ENCODE measurements at regions not wholly inside any gene's neighbourhood (a gene's known extent, or its start where the extent isn't known, plus 50 kb on each side); places are given as distances from the start of the nearest gene placed in this dataset.

DNA sequence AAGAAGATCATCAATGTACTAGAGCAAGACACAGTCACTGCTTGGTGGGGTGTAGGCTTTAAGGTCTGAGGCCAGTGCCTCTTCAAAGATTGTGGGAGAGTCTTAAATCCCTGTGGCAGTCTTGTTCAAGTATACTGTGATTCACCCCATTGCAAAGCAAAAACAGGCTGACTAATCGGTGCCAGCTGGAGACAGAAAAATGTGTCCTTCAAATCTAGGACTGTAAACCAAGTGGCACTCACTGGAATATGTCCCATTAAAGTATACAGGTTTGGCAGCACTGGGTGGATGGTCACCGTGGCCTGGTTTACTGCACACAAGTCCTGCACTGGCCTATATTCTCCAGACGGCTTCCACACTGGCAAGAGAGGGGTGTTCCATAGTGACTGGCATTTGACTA is 1315.3 kb downstream of the TMEM121 start:
- DNase-seq (ENCODE audit: low read depth in 3 of 3): no peak

DNA sequence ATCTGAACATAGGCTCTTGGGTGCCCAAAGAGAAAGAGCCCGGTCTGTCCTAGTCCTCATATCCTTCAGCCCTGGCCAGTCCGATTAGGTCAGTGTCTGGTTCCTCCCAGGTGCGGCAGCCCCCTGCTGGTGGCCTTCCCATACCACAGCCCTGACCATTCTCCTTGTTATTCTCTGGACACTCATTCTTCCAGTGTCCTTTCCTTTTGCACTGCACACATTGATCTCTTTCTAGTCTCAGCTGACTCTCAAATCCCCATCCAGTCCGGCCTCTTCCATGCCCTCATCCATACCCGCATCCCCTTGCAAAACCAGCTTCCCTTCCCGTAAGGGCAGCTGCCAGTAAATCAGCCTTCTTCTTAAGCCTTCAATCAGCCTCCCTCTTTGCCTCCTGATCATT is 1316.3 kb downstream of the TMEM121 start:
- DNase-seq (ENCODE audit: low read depth in 3 of 3): no peak

DNA sequence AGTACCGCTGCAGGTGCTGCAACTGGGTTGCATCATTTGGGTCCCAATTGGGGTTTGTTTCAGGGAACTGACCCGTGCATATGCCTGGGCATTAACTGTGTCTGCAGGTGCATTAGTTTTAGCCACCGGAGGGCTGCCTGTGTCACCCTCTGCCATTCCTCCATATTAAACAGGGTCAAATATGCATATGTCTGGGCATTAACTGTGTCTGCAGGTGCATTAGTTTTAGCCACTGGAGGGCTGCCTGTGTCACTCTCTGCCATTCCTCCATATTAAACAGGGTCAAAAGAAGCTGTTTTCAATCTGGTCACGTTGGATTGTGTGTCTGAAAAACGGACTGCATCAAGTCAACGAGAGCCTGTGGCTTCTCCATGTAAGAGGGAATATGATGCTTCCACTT is 1317.0 kb downstream of the TMEM121 start:
- no peak for DNase-seq (ENCODE audit: low read depth in 3 of 3)

DNA sequence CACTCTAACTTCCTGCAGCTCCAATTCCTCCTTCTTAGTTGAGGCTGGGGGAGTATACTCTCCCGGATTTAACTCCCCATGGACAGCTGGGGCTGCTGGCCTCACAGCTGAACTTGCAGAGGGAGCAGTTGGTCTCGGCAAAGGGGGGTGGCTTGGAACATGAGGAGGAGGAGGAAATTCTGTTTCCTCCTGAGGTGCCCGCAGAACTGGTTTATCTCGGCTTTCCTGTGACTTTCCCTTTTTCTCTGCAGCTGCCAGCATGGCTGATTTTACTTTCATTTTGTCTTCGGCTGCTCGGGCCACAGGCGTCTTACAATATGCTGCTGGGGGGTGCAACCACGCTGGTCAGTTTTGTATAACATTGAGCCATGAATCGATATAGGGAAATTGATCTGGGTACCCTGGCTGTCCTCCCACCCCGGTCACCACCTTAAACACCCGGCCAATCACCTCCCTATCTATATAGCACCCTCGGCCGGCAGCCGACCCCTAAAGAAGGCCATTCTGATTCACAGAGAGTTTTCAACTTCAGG is 1317.6 kb downstream of the TMEM121 start:
- no peak for DNase-seq (ENCODE audit: low read depth in 3 of 3)

DNA sequence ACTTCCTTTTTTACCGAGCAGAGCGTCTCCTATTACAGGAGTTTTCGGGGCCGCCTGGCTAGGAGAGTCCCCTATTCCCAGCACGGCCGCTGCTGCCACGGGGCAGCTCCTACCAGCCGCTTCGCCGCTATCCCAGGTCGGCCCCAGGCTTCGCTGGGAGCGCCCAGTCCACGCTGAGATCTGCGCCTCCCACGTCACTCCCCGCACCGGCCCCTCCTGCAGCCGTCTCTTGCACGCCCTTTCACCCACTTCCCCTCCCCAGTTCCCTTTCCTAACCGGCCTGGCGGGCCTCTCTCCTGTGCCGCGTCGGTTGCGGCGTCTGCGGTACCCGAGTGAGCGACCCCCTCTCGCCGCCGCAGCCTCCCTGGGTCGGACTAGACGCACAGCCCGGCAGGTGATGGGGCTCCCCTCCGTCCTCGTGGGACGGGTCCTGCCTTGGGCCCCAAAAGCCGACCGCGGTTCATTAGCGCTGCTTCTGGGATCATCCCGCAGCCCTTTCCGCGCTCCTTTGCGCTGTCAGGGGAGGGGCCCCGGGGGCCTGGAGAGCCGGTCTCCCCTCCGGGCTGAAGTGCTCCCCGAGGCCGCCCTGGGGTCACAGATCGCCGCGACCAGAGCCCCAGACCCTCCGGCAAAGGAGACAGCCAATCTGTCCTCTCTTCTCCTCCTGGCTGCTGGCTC is 1318.4 kb downstream of the TMEM121 start:
- DNase-seq (ENCODE audit: low read depth in 3 of 3): peak in 2 of 3 donors; percentile 27 to 42

DNA sequence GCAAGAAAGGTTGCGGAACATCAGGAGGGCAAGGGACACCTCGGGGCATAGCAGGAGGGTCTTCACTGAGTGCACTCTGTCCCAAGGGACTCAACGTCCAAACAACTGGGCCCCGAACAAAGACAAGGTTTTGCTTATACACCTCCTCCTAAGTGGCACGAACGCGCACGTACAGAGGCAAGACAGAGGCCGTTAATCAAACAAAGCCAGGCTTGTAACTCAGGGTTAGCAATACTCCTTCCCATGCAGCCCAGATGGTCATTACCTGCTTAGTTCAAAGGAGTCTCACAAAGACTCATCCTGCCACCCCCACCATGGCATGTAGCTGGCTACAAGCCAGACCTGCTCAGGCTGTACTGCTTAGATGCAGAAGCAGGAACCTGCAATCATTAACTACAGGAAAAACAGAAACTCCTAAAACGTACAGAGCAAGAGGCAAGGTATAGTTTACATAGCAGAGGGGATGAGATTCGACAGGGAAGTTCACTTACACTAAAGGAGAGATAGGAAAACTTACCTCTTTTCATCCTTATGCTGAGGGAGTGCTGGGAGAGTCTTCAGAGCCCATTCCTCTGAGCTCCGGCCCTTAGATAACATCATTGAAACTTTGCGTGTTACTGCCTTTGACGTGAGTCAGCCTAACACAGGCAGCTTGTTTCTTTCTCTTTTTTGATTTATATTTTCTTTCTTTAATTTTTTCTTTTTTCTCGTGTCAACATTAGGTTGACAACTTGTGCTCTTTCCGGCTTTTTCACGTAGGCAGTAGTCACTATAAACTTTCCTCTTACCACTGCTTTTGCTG is 1319.1 kb downstream of the TMEM121 start:
- DNase-seq (ENCODE audit: low read depth in 3 of 3): peak in 2 of 3 donors; percentile 33 to 43

DNA sequence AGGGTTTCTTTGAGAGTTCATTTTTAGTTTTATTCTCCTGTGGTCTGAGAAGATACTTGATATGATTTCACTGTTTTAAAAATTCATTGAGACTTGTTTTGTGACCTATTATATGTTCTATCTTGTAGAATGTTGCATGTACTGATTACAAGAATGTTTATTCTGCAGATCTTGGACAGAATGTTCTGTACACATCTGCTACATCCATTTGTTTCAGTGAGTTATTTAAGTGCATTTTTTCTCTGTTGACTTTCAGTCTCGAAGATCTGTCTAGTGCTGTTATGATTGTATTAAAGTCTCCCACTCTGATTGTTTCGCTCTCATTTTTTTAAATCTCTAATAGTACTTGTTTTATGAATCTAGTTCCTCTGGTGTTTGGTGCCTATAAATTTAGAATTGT is 1319.8 kb downstream of the TMEM121 start:
- DNase-seq (ENCODE audit: low read depth in 3 of 3): no peak

DNA sequence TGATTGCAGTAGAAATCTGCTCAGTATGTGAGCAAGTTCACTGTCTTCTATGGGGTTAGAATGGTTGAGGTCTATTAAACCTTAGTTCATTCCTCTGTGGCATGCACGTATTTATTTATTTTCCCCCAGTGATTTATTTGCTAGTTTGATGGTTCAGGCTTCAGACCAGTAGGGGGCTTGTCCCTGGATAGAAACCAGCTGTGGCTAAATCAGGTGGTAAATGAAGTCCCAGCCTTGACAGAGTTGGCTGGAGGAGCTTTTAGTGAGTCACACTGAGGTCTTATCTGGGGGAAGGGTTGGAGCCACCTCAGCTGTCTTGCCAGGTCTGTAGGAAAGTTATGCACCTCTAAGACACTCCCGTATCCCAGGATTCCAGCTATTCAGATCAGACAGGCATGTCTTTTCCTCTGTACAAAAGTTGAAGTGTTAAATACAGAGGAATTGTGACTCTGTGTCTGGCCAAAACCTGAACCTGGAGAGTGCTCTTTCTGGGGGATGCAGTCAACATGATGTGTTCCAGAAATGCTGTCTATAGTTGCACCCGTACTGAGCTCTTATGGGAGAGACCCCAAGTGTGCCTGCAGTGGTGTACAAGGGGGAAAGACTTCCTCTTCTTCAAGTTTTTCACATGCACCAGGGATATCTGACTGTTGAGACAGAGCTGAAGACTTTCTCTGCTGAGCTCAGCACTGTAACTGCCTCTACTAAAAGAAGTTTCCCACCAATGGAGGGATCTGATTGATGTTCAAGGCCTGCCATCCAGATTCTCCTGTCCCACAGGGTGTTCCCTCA is 1322.1 kb downstream of the TMEM121 start:
- no peak for DNase-seq (ENCODE audit: low read depth in 3 of 3)

DNA sequence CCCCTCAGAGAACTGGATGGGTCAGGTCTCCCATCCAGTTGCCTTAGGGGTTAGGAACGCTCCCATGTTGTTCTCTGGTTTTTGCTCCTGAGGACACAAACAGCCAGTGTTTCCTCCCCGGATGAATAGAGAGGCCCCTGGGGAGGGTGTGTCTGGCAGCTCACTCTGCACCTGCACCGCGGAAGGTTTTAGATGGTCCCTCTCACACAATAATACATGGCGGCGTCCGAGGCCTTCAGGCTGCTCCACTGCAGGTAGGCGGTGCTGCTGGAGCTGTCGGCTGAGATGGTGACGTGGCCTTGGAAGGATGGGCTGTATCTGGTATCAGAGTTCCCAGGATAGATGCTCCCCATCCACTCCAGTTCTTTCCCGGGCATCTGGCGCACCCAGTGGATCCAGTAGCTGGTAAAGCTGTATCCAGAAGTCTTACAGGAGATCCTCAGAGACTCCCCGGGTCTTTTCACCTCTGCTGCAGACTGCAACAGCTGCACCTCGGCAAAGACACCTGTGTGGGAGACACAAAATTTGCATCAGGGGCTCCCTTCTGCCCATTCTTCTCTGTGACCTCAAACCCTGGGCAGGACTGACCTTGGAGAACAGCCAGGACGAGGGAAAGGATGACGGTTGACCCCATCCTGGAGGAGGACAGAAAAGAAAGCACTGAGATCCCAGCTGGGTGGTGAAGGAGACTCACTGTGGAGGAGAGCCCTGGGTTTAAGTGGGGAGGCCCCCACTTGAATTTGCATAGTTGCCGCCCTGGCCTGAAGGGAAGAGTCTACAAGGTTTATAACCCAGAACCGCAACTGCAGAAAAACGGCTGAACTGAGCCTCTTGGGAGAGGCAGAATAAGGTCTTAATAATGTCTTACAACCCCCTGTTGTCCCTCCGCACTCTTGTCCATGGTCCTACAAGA is 1324.8 kb downstream of the TMEM121 start:
- DNase-seq (ENCODE audit: low read depth in 3 of 3): no peak

DNA sequence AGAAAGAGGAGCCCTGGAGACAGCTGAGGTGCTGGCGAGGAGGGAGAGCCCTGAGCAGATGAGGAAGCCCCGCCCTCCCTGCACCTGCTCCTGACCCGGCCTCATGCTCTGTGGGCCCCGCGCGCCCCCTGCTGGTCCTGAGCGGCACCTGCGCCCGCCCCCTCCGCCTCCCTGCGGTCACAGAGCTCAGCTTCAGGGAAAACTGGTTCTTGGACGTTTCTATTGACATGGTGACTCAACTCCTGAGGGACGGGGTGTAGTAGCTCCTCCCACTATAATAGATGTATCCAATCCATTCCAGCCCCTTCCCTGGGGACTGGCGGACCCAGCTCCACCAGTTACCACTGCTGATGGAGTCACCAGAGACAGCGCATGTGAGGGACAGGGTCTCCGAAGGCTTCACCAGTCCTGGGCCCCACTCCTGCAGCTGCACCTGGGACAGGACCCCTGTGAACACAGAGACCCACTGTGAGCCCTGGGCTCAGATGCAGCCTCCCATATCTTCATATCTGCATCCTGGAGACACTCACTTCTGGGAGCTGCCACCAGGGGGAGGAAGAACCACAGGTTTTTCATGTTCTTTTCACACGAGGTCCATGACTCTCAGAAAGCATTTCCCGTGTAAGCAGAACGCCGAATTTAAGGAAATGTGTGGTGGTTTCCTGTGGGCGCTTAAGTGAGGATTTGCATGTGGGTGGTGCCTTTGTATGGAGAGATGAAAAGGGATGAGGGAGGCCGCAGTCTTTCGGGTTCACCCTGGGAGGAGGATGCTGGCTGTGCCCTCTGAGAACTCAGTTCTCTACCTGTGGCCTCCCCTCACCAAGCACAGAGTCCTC is 1346.4 kb downstream of the TMEM121 start:
- DNase-seq (ENCODE audit: low read depth in 3 of 3): peak; percentile 80 to 87 (median 83)

DNA sequence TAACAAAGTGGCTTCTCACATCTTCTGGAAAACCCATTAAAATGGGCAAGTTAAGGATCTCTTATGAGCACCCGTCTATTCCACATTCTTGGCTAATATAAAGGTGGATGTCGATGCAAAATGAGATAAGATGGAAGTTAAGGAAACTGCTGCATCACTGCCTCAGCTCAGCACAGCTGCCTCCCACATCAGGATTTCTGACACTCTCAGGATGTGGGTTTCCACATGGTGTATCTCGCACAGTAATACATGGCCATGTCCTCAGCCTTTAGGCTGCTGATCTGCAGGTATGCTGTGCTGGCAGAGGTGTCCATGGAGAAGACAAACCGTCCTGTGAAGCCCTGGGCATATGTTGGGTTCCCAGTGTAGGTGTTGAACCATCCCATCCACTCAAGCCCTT is 1348.0 kb downstream of the TMEM121 start:
- DNase-seq (ENCODE audit: low read depth in 3 of 3): no peak

DNA sequence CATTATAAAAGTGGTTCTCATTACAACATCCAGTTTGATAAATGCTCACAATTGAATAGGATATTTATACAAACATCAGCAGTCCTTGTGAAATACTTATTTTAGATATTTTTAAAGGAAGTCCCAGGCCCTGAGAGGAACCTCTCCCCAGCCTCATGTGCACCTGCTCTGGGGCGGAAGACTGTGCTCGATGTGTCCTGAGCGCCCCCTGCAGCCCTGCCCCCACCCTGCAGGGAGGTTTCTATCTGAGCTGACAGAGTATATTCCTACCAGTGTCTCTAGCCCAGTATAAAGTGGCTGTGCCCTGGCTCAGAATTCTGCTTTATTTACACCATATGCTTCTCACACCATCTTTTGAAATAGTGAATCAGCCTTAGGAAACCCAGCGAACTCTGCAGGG is 1349.1 kb downstream of the TMEM121 start:
- no peak for DNase-seq (ENCODE audit: low read depth in 3 of 3)

DNA sequence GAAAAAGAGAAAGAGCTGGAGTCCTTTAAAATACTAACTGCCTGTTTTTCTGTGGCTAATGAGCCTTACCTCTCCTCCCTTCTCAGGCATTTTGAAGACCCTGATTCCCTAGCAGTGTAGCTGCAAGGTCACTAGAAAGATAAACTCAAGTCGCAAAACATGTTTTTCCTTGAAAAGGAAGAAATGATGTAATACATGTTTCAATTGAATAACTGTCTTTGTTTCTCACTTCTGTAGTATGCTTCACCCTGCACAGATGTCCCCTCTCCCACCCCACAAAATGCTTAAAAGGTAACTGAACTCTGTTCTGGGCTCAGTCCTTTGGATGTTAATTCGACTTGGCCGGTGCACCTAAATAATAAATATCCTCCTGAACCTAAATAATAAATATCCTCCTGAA is 1350.3 kb downstream of the TMEM121 start:
- no peak for DNase-seq (ENCODE audit: low read depth in 3 of 3)

DNA sequence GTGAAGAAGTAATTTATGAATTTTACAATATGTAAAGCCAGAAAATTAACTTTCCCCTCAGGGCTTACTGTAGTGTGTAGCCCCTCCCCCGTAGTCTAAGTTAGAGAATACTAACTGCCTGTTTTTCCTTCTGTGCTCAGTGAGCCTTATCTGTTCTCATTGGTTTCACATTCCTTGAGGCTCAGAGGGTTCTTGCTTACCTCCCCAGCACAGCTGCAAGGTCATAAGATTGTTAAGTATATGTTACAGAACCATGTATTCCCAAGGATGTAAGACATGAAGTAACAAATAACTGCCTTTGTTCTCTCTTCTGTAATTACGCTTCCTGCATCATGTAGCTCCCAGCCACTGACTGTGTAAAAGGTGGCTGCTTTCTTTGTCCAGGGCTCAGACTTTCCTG is 1351.1 kb downstream of the TMEM121 start:
- no peak for DNase-seq (ENCODE audit: low read depth in 3 of 3)

DNA sequence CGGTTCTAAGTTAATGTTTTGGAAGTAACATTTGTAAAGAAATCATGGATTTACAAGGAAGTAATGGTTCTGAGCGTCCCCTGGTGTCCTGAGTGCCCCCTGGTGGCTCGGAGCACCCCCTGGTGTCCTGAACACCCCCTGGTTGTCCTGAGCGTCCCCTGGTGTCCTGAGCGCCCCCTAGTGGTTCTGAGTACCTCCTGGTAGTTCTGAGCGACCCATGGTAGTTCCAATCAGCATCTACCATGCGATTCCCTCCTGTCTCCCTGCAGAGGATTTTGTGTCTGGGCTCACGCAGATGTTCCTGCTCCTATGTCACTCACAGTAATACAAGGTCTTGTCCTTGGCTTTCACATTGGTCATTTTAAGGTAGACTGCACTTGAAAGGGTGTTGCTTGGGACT is 1352.9 kb downstream of the TMEM121 start:
- peak; percentile 47 to 73 (median 54) for DNase-seq (ENCODE audit: low read depth in 3 of 3)

DNA sequence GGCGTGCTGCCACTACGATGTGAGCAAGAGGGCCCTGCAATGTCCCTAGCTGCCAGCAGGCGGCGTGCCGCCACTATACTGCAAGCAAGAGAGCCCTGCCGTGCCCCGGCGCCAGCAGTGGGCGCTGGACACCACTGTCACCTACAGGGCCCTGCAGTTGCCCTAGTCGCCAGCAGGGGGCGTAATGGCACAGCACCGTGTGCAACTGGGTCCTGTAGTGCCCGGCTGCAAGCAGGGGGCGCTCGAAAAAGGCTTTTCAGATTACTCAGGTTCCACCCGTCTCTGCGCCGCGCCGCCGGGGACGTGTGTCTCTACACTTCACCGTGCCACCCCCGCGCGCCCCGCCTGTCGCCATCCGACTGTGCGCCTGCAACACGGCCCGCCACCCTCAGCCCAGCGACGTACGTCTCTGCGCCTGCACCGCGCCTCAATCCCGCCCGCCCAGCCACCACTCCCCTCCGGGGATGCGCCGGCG is 1356.9 kb downstream of the TMEM121 start:
- DNase-seq (ENCODE audit: low read depth in 3 of 3): peak in 2 of 3 donors; percentile 46 to 75

Measured in stimulated activated CD4-positive, alpha-beta T cell treated with anti-CD3 and anti-CD28 coated beads, TNF-alpha, amount 100 ng/mL, for 48 hours (primary cell).